ENCODE measurements at regions not wholly inside any gene's neighbourhood (a gene's known extent, or its start where the extent isn't known, plus 50 kb on each side); places are given as distances from the start of the nearest gene placed in this dataset.

DNA sequence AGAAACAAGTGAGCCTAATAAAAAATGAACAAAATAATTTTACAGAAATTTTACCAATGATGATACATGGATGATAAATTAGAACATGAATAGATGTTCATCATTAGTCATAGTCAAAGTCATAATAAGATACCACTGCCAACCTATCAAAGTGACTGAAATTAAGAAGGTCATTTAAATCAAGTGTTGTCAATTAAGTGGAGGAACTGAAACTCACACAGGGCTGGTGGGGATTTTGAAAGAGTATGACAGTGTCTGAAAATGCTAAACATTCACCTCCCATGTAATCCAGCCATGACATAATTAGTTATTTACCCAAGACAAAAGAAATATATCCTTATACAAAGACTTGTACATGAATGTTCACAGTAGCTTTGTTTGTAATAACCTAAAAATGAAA is 57.1 kb upstream of the DYNC1I1 start:
- in situ Hi-C loops (cut with HindIII; ENCODE audit: extremely low pct_ligation_motif_present, low pct_unique_long_range_greater_than_20kb) (no loop called here), intact Hi-C loops (cut with micrococcal nuclease; ENCODE audit: unreplicated experiment) (no loop called here)
- H3K27me3 ChIP-seq (ENCODE audit: control insufficient read depth in 1 of 2, insufficient read depth in 2 of 2, low read length in 2 of 2), result no peaks in the 10 kb centered on the region
- H3K4me2 ChIP-seq (ENCODE audit: low read depth, low read length), result no peak overlapping the region
- H2AFZ ChIP-seq (ENCODE audit: low read length), result no peak overlapping the region
- no peak overlapping the region for H3K27ac ChIP-seq (ENCODE audit: extremely low read length, insufficient read depth, low read length)
- BruUV-seq (replicated peaks), result no TSS peak
- TF ChIP-seq, protein P1, sequence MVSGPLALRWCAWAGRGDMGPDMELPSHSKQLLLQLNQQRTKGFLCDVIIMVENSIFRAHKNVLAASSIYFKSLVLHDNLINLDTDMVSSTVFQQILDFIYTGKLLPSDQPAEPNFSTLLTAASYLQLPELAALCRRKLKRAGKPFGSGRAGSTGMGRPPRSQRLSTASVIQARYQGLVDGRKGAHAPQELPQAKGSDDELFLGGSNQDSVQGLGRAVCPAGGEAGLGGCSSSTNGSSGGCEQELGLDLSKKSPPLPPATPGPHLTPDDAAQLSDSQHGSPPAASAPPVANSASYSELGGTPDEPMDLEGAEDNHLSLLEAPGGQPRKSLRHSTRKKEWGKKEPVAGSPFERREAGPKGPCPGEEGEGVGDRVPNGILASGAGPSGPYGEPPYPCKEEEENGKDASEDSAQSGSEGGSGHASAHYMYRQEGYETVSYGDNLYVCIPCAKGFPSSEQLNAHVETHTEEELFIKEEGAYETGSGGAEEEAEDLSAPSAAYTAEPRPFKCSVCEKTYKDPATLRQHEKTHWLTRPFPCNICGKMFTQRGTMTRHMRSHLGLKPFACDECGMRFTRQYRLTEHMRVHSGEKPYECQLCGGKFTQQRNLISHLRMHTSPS (CRISPR knock-in tag; IDR thresholded peaks at IDR 0.05; ENCODE audit: low read depth), result no peak
- TF ChIP-seq ZNF367 (CRISPR knock-in tag; IDR thresholded peaks at IDR 0.05; ENCODE audit: borderline replicate concordance) (no peak), ZNF225 (CRISPR knock-in tag; IDR thresholded peaks at IDR 0.05) (no peak), NFYC (CRISPR knock-in tag; IDR thresholded peaks at IDR 0.05) (no peak), GPBP1L1 (CRISPR knock-in tag; IDR thresholded peaks at IDR 0.05) (no peak), ARID3A (IDR thresholded peaks at IDR 0.05; ENCODE audit: low read depth, low read length) (no peak), ZFAT (CRISPR knock-in tag; conservative IDR thresholded peaks at IDR 0.05) (no peak), ZNF207 (IDR thresholded peaks at IDR 0.05; ENCODE audit: borderline replicate concordance) (no peak), SPEN (CRISPR knock-in tag; IDR thresholded peaks at IDR 0.05; ENCODE audit: low read depth) (no peak), MZF1 (CRISPR knock-in tag; IDR thresholded peaks at IDR 0.05; ENCODE audit: borderline replicate concordance) (no peak), NCOR1 (IDR thresholded peaks at IDR 0.05; ENCODE audit: borderline replicate concordance, low read length) (no peak)
- TF ChIP-seq, protein P2, sequence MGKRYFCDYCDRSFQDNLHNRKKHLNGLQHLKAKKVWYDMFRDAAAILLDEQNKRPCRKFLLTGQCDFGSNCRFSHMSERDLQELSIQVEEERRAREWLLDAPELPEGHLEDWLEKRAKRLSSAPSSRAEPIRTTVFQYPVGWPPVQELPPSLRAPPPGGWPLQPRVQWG (CRISPR knock-in tag; IDR thresholded peaks at IDR 0.05; ENCODE audit: borderline replicate concordance, low read depth), result no peak
- TF ChIP-seq, protein P3, sequence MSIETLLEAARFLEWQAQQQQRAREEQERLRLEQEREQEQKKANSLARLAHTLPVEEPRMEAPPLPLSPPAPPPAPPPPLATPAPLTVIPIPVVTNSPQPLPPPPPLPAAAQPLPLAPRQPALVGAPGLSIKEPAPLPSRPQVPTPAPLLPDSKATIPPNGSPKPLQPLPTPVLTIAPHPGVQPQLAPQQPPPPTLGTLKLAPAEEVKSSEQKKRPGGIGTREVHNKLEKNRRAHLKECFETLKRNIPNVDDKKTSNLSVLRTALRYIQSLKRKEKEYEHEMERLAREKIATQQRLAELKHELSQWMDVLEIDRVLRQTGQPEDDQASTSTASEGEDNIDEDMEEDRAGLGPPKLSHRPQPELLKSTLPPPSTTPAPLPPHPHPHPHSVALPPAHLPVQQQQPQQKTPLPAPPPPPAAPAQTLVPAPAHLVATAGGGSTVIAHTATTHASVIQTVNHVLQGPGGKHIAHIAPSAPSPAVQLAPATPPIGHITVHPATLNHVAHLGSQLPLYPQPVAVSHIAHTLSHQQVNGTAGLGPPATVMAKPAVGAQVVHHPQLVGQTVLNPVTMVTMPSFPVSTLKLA (IDR thresholded peaks at IDR 0.05), result no peak
- TF ChIP-seq, protein P4, sequence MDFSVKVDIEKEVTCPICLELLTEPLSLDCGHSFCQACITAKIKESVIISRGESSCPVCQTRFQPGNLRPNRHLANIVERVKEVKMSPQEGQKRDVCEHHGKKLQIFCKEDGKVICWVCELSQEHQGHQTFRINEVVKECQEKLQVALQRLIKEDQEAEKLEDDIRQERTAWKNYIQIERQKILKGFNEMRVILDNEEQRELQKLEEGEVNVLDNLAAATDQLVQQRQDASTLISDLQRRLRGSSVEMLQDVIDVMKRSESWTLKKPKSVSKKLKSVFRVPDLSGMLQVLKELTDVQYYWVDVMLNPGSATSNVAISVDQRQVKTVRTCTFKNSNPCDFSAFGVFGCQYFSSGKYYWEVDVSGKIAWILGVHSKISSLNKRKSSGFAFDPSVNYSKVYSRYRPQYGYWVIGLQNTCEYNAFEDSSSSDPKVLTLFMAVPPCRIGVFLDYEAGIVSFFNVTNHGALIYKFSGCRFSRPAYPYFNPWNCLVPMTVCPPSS (IDR thresholded peaks at IDR 0.05), result no peak
- TF ChIP-seq, protein P5, sequence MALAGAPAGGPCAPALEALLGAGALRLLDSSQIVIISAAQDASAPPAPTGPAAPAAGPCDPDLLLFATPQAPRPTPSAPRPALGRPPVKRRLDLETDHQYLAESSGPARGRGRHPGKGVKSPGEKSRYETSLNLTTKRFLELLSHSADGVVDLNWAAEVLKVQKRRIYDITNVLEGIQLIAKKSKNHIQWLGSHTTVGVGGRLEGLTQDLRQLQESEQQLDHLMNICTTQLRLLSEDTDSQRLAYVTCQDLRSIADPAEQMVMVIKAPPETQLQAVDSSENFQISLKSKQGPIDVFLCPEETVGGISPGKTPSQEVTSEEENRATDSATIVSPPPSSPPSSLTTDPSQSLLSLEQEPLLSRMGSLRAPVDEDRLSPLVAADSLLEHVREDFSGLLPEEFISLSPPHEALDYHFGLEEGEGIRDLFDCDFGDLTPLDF (CRISPR knock-in tag; IDR thresholded peaks at IDR 0.05), result no peak
- H3K79me2 ChIP-seq (ENCODE audit: insufficient read depth, low read length), result no peaks in the 10 kb centered on the region
- ATAC-seq (no peak), DNase-seq (ENCODE audit: low spot score) (no peak), FAIRE-seq (no peak)
- POLR2A ChIA-PET, result no interaction called here
- H3K9me3 ChIP-seq (ENCODE audit: low read length), result no peaks in the 10 kb centered on the region
- no peaks in the 10 kb centered on the region for H4K20me1 ChIP-seq (ENCODE audit: insufficient read depth, low read length)
- no peaks in the 10 kb centered on the region for H3K4me1 ChIP-seq (ENCODE audit: insufficient read depth, low read length)
- H3K4me3 ChIP-seq (replicated peaks in 1 of 3; ENCODE audit: insufficient read depth in 1 of 3, low read depth in 2 of 3, low read length in 3 of 3), result no peak overlapping the region
- CTCF ChIA-PET (ENCODE audit: low intra/inter-chr PET ratio, low total read pairs), result no interaction called here
- H3K9ac ChIP-seq (ENCODE audit: insufficient read depth, low read depth, low read length), result no peak overlapping the region
- no peaks in the 10 kb centered on the region for H3K36me3 ChIP-seq (replicated peaks in 1 of 2; ENCODE audit: control insufficient read depth in 1 of 2, insufficient read depth in 2 of 2, low read length in 2 of 2)
